ENCODE measurements at regions not wholly inside any gene's neighbourhood (a gene's known extent, or its start where the extent isn't known, plus 50 kb on each side); places are given as distances from the start of the nearest gene placed in this dataset.

DNA sequence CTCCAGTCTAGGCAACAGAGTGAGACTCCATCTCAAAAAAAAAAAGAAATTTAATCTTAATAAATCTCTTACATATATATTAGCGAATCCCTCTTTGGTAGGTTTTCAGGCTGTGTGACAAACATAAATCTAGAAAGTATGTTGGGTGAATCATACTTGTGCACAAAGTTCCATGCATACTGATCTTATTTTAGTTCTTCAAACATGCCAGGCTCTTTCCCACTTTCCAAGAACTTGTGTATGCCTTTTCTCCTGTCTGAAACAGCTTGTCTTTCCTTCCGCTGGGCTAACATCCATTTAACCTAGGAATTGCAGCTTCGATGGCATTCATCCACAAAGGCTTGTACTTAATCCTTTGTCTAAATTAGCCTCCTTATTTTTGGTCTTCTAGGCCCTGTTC is 156.6 kb upstream of the CASK start:
- TF ChIP-seq, protein P1, sequence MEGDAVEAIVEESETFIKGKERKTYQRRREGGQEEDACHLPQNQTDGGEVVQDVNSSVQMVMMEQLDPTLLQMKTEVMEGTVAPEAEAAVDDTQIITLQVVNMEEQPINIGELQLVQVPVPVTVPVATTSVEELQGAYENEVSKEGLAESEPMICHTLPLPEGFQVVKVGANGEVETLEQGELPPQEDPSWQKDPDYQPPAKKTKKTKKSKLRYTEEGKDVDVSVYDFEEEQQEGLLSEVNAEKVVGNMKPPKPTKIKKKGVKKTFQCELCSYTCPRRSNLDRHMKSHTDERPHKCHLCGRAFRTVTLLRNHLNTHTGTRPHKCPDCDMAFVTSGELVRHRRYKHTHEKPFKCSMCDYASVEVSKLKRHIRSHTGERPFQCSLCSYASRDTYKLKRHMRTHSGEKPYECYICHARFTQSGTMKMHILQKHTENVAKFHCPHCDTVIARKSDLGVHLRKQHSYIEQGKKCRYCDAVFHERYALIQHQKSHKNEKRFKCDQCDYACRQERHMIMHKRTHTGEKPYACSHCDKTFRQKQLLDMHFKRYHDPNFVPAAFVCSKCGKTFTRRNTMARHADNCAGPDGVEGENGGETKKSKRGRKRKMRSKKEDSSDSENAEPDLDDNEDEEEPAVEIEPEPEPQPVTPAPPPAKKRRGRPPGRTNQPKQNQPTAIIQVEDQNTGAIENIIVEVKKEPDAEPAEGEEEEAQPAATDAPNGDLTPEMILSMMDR (IDR thresholded peaks at IDR 0.05), result no peak
- no peak for TF ChIP-seq POLR2A (IDR thresholded peaks at IDR 0.05)
